ENCODE measurements at regions not wholly inside any gene's neighbourhood (a gene's known extent, or its start where the extent isn't known, plus 50 kb on each side); places are given as distances from the start of the nearest gene placed in this dataset.

- DNase-seq = no peak
Observed at GRCh38 chr5:118257066-118257465, 731.3 kb downstream of the DTWD2 start.

GRCh38 chr5:118253225-118254061 lies 734.9 kb downstream of the DTWD2 start:
- DNase-seq = no peak

- DNase-seq = no peak
Observed at GRCh38 chr5:118249386-118249785, 739.0 kb downstream of the DTWD2 start.

- no peak for DNase-seq
Observed at GRCh38 chr5:118247458-118247857, 740.9 kb downstream of the DTWD2 start.

- DNase-seq = no peak
Observed at GRCh38 chr5:118243613-118244012, 744.7 kb downstream of the DTWD2 start.

GRCh38 chr5:118243068-118243467 lies 745.3 kb downstream of the DTWD2 start:
- DNase-seq = no peak

GRCh38 chr5:118236108-118236849 lies 752.1 kb downstream of the DTWD2 start:
- no peak for DNase-seq

GRCh38 chr5:118233606-118234005 lies 754.7 kb downstream of the DTWD2 start:
- no peak for DNase-seq

GRCh38 chr5:118228489-118228888 lies 759.9 kb downstream of the DTWD2 start:
- no peak for DNase-seq

GRCh38 chr5:118224546-118224945 lies 763.8 kb downstream of the DTWD2 start:
- no peak for DNase-seq

GRCh38 chr5:118220556-118221195 lies 767.7 kb downstream of the DTWD2 start:
- DNase-seq = no peak

GRCh38 chr5:118211606-118212005 lies 776.7 kb downstream of the DTWD2 start:
- DNase-seq = no peak

- no peak for DNase-seq
Observed at GRCh38 chr5:118208031-118208453, 780.3 kb downstream of the DTWD2 start.

GRCh38 chr5:118199801-118200200 lies 788.5 kb downstream of the DTWD2 start:
- no peak for DNase-seq

- no peak for DNase-seq
Observed at GRCh38 chr5:118196229-118196628, 792.1 kb downstream of the DTWD2 start.

GRCh38 chr5:118195211-118195610 lies 793.1 kb downstream of the DTWD2 start:
- DNase-seq = no peak

GRCh38 chr5:118193194-118193905 lies 795.0 kb downstream of the DTWD2 start:
- no peak for DNase-seq

GRCh38 chr5:118185018-118185417 lies 803.3 kb downstream of the DTWD2 start:
- DNase-seq = no peak

GRCh38 chr5:118176146-118176545 lies 812.2 kb downstream of the DTWD2 start:
- DNase-seq = no peak

GRCh38 chr5:118174671-118175070 lies 813.7 kb downstream of the DTWD2 start:
- no peak for DNase-seq

- no peak for DNase-seq
Observed at GRCh38 chr5:118173340-118173739, 815.0 kb downstream of the DTWD2 start.

GRCh38 chr5:118165619-118166018 lies 822.7 kb downstream of the DTWD2 start:
- DNase-seq = no peak

- no peak for DNase-seq
Observed at GRCh38 chr5:118156181-118156580, 832.2 kb downstream of the DTWD2 start.
